ENCODE measurements at regions not wholly inside any gene's neighbourhood (a gene's known extent, or its start where the extent isn't known, plus 50 kb on each side); places are given as distances from the start of the nearest gene placed in this dataset.

DNA sequence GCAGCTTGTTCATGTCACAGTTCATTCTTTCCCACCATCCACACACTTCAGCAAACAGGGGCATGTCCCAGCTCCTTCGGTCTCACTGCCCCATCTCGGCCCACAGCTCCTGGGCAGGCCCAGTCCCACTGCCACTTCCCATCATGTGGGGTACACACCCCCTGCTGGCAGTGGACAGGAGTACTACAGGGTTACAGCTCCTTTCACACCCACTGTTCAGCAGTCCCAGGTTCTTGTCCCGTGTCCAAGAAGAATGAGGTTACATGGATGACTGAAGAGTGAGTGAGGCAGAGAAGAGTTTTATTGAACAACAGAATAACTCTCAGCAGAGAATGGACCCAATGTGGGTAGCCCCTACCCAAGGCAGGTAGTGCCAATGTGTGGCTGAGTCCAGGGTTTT is 77.8 kb upstream of the SMLR1 start:
- no peak for DNase-seq (ENCODE audit: low read depth)
- TF ChIP-seq, protein P1, sequence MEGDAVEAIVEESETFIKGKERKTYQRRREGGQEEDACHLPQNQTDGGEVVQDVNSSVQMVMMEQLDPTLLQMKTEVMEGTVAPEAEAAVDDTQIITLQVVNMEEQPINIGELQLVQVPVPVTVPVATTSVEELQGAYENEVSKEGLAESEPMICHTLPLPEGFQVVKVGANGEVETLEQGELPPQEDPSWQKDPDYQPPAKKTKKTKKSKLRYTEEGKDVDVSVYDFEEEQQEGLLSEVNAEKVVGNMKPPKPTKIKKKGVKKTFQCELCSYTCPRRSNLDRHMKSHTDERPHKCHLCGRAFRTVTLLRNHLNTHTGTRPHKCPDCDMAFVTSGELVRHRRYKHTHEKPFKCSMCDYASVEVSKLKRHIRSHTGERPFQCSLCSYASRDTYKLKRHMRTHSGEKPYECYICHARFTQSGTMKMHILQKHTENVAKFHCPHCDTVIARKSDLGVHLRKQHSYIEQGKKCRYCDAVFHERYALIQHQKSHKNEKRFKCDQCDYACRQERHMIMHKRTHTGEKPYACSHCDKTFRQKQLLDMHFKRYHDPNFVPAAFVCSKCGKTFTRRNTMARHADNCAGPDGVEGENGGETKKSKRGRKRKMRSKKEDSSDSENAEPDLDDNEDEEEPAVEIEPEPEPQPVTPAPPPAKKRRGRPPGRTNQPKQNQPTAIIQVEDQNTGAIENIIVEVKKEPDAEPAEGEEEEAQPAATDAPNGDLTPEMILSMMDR (conservative IDR thresholded peaks at IDR 0.05; ENCODE audit: low read depth, low read length), result no peak
- no peak overlapping the region for H3K4me3 ChIP-seq (ENCODE audit: low read depth, low read length)

DNA sequence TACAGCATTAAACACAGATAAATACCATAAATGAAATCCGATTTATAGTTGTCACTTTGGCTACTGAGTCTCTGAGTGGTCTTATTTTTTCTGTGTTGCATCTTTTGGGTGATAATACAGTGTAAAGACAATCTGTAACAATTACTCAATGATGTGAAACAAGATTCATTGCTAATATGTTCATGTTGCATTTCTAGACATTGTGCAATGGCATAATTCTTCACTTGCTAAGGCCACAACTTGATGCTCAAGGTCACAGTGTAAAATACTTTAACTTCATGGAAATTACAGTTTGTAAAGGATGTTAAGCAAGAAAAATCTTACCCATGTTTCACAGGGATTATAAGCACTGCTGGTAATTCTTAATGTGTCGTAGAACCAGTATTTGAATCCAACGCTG is 74.9 kb upstream of the SMLR1 start:
- no peak overlapping the region for H3K4me3 ChIP-seq (ENCODE audit: low read depth, low read length)
- no peak for DNase-seq (ENCODE audit: low read depth)
- TF ChIP-seq, protein P1 (conservative IDR thresholded peaks at IDR 0.05; ENCODE audit: low read depth, low read length), result no peak

DNA sequence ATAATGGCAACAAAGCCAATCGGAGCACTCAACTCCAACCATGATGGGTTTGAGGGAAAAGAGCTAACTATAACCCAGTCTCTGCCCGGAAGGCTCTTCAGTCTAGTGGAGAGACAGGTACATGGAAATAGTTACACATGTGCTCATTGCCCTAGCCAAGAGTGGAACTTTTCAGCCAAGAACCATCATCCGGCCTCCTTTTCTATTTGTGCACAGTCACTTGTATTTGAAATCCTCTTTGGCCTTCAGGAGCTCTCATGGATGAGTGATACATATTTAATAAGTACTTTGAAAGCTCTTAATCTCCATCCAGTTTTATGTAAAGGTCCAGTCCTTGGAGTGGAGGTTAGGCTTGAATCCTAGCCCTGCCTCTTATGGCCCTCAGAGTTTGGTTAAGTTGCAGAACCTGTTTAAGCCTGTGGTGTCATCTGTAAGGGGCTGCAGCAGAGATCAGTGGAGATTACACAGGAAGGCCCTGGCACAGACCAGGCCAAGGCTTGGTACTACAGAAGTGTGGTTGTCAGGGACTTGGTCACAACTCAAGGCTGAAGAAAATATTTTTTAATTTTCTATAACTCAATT is 72.3 kb upstream of the SMLR1 start:
- TF ChIP-seq, protein P1 (conservative IDR thresholded peaks at IDR 0.05; ENCODE audit: low read depth, low read length), result no peak
- H3K4me3 ChIP-seq (ENCODE audit: low read depth, low read length), result no peak overlapping the region
- no peak for DNase-seq (ENCODE audit: low read depth)

DNA sequence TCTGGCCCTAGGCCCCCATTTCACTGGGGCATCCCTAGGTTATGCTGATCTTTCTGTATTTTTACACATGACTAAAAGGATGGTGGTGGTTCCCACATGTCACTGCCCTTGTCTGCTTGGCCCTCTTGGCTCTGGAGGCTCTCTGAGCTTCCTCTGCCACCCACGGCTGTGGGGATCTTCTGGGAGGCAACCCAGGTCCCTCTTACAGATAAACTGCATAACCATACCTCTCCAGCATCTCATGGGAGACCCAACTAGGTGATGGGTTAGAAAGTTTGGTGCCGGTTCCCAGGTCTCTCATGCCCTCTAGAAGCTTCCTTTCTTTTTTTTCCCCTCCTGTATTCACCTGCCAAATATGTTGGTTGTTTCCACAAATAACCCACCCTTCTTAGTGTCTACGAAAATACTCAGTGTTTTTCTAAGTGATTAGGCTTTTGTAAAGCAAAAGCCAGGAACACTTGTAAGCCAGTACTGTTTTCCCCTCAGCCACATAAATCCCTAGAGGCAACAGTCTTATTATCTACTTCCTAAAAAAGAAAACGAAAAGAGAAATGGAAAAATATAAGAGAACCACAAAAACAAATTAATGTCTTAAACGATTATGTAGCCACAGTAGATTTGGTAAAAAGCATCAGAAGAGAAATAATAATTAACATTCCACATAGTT is 71.7 kb upstream of the SMLR1 start:
- DNase-seq (ENCODE audit: low read depth), result no peak
- no peak overlapping the region for H3K4me3 ChIP-seq (ENCODE audit: low read depth, low read length)
- TF ChIP-seq, protein P1 (conservative IDR thresholded peaks at IDR 0.05; ENCODE audit: low read depth, low read length), result no peak

DNA sequence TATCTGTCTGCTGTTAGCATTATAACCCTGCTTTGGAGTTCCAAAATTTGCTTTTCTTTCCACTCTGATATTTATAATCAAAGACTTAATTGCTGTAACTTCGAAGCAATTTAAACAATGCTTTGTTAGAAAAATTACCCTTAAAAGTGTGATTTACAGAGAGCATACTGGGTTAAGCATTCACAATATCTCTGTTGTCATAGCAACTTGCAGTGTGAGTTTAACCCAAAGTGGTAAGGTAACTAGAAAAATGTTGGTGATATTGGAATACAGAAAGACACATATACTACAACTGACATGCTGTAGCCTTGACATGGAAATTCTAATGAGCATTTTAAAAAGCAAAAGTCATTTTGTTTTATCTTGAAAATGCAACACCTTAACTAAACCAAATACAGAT is 70.4 kb upstream of the SMLR1 start:
- no peak overlapping the region for H3K4me3 ChIP-seq (ENCODE audit: low read depth, low read length)
- TF ChIP-seq, protein P1 (conservative IDR thresholded peaks at IDR 0.05; ENCODE audit: low read depth, low read length), result no peak
- no peak for DNase-seq (ENCODE audit: low read depth)

DNA sequence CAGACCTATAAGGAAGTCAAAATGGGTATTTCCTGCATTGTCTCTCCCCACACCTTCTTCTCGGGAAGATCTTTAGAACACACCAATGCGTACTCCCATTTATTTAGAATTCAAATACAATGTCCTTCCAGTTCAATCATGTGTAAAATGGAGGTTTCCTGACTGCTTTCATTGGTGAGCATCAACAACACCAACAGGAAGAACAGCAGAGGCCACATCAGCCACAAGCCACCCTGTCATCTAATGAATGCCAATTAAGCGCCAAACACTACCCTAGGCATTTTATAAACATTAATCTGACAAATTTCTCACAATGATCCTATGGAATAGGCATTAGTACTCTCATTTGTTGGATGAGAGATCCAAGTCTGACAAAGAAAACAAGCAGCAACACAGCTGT is 68.4 kb upstream of the SMLR1 start:
- TF ChIP-seq, protein P1 (conservative IDR thresholded peaks at IDR 0.05; ENCODE audit: low read depth, low read length), result no peak
- no peak overlapping the region for H3K4me3 ChIP-seq (ENCODE audit: low read depth, low read length)
- no peak for DNase-seq (ENCODE audit: low read depth)

DNA sequence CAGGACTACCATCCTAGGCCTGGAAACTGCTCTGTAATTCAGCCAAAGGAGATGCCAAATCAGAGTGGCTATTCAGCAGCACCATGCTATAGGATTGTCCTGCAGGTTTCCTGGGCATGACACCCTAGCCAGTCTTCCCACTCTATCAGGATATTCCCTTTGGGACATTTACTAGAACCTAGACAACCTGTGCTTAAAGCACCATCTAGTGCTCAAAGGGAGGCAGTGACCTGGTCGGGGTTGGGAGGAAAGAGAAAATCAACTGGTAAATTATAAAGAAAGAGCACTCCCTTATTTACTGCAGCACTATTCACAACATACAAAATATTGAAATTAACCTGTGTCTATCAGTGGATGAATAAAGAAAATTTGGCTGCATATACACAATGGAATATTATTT is 67.2 kb upstream of the SMLR1 start:
- TF ChIP-seq, protein P1 (conservative IDR thresholded peaks at IDR 0.05; ENCODE audit: low read depth, low read length), result peak; percentile 81
- no peak for DNase-seq (ENCODE audit: low read depth)
- no peak overlapping the region for H3K4me3 ChIP-seq (ENCODE audit: low read depth, low read length)
